SK-N-DZ (cell line): ENCODE measurements at regions not wholly inside any gene's neighbourhood (a gene's known extent, or its start where the extent isn't known, plus 50 kb on each side); places are given as distances from the start of the nearest gene placed in this dataset.

ENCODE experiments used
- DNase-seq: peaks from one replicate; pipeline ENCODE4 v3.0.0-alpha.2; 2015; ENCODE audit warnings: low spot score

GRCh38 chr1:222105861-222106260 is 364.0 kb upstream of the DUSP10 start:
- no peak for DNase-seq

GRCh38 chr1:222105393-222105737 is 363.5 kb upstream of the DUSP10 start:
- no peak for DNase-seq

- peak; percentile 76 for DNase-seq
These were observed 363.0 kb upstream of the DUSP10 start for GRCh38 chr1:222104694-222105392.

GRCh38 chr1:222104097-222104496 is 362.2 kb upstream of the DUSP10 start:
- DNase-seq = no peak

GRCh38 chr1:222099746-222100145 is 357.9 kb upstream of the DUSP10 start:
- DNase-seq = no peak

GRCh38 chr1:222098404-222098803 is 356.5 kb upstream of the DUSP10 start:
- DNase-seq = no peak

- no peak for DNase-seq
These were observed 355.7 kb upstream of the DUSP10 start for GRCh38 chr1:222097588-222097987.

GRCh38 chr1:222096883-222097282 is 355.0 kb upstream of the DUSP10 start:
- DNase-seq = no peak

- DNase-seq = no peak
These were observed 354.5 kb upstream of the DUSP10 start for GRCh38 chr1:222096476-222096772.

GRCh38 chr1:222095606-222096475 is 354.0 kb upstream of the DUSP10 start:
- peak; percentile 13 for DNase-seq

GRCh38 chr1:222093518-222093917 is 351.6 kb upstream of the DUSP10 start:
- no peak for DNase-seq

GRCh38 chr1:222090103-222090502 is 348.2 kb upstream of the DUSP10 start:
- no peak for DNase-seq

- DNase-seq = no peak
These were observed 345.5 kb upstream of the DUSP10 start for GRCh38 chr1:222087221-222087920.

- no peak for DNase-seq
These were observed 343.1 kb upstream of the DUSP10 start for GRCh38 chr1:222084996-222085395.

GRCh38 chr1:222084048-222084447 is 342.2 kb upstream of the DUSP10 start:
- DNase-seq = no peak

- no peak for DNase-seq
These were observed 340.0 kb upstream of the DUSP10 start for GRCh38 chr1:222081859-222082258.

- DNase-seq = no peak
These were observed 337.7 kb upstream of the DUSP10 start for GRCh38 chr1:222079566-222079965.

GRCh38 chr1:222077206-222077605 is 335.3 kb upstream of the DUSP10 start:
- no peak for DNase-seq

GRCh38 chr1:222074317-222074716 is 332.4 kb upstream of the DUSP10 start:
- DNase-seq = no peak

GRCh38 chr1:222073307-222073995 is 331.6 kb upstream of the DUSP10 start:
- DNase-seq = no peak

GRCh38 chr1:222071387-222071786 is 329.5 kb upstream of the DUSP10 start:
- DNase-seq = no peak

- DNase-seq = no peak
These were observed 327.0 kb upstream of the DUSP10 start for GRCh38 chr1:222068937-222069336.
